ENCODE measurements at regions not wholly inside any gene's neighbourhood (a gene's known extent, or its start where the extent isn't known, plus 50 kb on each side); places are given as distances from the start of the nearest gene placed in this dataset.

DNA sequence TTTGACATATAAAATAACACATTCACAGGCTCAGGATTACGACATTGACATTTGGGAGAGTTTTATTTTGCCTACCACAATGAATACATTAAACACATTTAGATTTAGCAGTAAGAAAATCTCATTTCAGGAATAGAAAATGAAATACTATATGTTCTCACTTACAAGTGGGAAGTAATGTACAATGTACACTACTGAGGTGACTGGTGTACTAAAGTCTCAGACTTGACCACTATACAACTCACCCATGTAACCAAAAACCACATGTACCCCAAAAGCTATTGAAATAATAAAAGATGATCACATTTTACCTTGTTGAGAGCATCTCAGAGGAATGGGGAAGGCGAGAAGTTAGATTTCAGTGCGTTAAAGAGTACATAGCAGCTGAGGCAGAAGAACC lies 1202.4 kb upstream of the SEMA6A start:
- TF ChIP-seq ELF4 (IDR thresholded peaks at IDR 0.05): no peak
- no peak for TF ChIP-seq FOXA1 (IDR thresholded peaks at IDR 0.05)
- TF ChIP-seq NFRKB (IDR thresholded peaks at IDR 0.05): no peak
- no peak for TF ChIP-seq HDGF (IDR thresholded peaks at IDR 0.05; ENCODE audit: borderline replicate concordance)
- TF ChIP-seq SUZ12 (IDR thresholded peaks at IDR 0.05): no peak
- TF ChIP-seq SP1 (IDR thresholded peaks at IDR 0.05): no peak
- no peak for TF ChIP-seq PKNOX1 (IDR thresholded peaks at IDR 0.05)
- TF ChIP-seq ZNF384 (IDR thresholded peaks at IDR 0.05): no peak
- no peak for TF ChIP-seq FOXM1 (IDR thresholded peaks at IDR 0.05; ENCODE audit: borderline replicate concordance)
- no peak for TF ChIP-seq ARNT (IDR thresholded peaks at IDR 0.05)

Measured in HEK293T (cell line).